ENCODE measurements at regions not wholly inside any gene's neighbourhood (a gene's known extent, or its start where the extent isn't known, plus 50 kb on each side); places are given as distances from the start of the nearest gene placed in this dataset.
A peak's percentile ranks its signal among the peaks of the same experiment; 100 is the strongest.

DNA sequence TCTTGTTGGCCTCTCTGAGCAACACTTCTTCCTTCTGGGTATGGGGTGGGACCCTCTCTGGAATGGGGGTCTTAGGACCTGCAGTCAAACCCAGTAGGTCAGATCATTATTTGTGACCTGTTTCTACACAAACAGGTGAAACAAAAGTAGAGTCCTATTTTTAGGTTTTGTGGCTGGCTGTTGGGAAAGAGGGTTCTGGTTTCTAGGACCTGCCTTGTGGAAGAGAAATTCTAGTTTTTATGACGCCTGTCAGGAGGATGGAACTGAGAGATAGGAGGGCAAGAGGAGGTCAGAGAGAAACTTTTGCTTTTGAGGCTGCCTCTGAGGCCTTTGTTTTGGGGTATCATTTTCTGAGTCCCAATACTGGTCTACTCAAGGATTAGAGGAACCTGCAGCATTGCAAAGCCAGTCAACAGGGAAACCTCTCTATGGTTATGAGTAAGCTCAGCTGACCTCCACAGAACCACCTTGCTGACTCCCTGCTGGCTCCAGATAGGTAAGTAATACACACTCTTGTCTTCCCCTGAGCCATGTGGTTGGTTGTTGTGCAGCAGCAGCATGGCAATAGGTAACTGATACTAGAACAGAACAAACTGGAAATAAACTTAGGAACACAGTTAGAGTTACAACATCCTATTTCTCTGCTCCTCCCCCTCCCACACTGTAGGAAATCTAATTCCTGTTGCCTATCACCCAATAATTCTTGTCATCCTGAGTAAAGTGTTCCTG is 114.7 kb upstream of the VCX3B start:
- H3K4me1 ChIP-seq, result no peaks in the 10 kb centered on the region
- no peaks in the 10 kb centered on the region for H3K9me3 ChIP-seq
- in situ Hi-C loops (cut with MboI; ENCODE audit: low pct_ligation_motif_present in 1 of 4, low pct_unique_long_range_greater_than_20kb in 1 of 4, low sequenced_read_pairs in 3 of 4) (no loop called here), intact Hi-C loops (cut with DNase I; ENCODE audit: low total_unique reads) (no loop called here)
- no peak overlapping the region for H3K4me3 ChIP-seq
- 54% methylated on average over 1 of the region's 1 CpG; no CpG with 5 or more reads in 1 of the 2 donors for WGBS, 2 donors (ENCODE audit: low coverage in 1 of 2)
- no peaks in the 10 kb centered on the region for H3K36me3 ChIP-seq
- DNase-seq, result no peak
- no peak overlapping the region for H3K27ac ChIP-seq
- no peaks in the 10 kb centered on the region for H3K27me3 ChIP-seq
- TF ChIP-seq POLR2A (IDR thresholded peaks at IDR 0.05) (no peak), POLR2AphosphoS5 (IDR thresholded peaks at IDR 0.05) (no peak), EP300 (IDR thresholded peaks at IDR 0.05; ENCODE audit: low read depth) (no peak)
- TF ChIP-seq, protein P1, sequence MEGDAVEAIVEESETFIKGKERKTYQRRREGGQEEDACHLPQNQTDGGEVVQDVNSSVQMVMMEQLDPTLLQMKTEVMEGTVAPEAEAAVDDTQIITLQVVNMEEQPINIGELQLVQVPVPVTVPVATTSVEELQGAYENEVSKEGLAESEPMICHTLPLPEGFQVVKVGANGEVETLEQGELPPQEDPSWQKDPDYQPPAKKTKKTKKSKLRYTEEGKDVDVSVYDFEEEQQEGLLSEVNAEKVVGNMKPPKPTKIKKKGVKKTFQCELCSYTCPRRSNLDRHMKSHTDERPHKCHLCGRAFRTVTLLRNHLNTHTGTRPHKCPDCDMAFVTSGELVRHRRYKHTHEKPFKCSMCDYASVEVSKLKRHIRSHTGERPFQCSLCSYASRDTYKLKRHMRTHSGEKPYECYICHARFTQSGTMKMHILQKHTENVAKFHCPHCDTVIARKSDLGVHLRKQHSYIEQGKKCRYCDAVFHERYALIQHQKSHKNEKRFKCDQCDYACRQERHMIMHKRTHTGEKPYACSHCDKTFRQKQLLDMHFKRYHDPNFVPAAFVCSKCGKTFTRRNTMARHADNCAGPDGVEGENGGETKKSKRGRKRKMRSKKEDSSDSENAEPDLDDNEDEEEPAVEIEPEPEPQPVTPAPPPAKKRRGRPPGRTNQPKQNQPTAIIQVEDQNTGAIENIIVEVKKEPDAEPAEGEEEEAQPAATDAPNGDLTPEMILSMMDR (IDR thresholded peaks at IDR 0.05), result no peak

DNA sequence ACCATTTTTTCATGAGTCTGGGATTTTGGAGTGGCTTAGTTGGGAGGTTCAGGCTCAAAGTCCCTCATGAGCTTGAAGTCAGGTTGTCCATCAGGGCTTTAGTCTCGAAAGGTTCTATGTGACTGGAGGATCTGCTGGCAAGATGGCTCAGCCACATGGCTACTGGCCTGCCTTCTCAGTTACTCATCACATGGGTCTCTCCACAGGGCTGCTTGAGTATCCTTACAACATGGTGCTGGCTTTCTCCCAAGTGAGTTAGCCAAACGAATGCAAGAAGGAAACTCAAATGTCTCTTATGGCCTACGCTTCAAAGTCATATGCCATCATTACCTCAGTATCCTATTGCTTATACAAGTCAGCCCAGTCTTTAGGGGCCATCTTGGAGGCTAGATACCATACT is 106.3 kb upstream of the VCX3B start:
- WGBS, 2 donors (ENCODE audit: low coverage in 1 of 2), result 76 to 100% methylated on average over 1 to 3 of the region's 3 CpGs
- in situ Hi-C loops (cut with MboI; ENCODE audit: low pct_ligation_motif_present in 1 of 4, low pct_unique_long_range_greater_than_20kb in 1 of 4, low sequenced_read_pairs in 3 of 4), result no loop called here

DNA sequence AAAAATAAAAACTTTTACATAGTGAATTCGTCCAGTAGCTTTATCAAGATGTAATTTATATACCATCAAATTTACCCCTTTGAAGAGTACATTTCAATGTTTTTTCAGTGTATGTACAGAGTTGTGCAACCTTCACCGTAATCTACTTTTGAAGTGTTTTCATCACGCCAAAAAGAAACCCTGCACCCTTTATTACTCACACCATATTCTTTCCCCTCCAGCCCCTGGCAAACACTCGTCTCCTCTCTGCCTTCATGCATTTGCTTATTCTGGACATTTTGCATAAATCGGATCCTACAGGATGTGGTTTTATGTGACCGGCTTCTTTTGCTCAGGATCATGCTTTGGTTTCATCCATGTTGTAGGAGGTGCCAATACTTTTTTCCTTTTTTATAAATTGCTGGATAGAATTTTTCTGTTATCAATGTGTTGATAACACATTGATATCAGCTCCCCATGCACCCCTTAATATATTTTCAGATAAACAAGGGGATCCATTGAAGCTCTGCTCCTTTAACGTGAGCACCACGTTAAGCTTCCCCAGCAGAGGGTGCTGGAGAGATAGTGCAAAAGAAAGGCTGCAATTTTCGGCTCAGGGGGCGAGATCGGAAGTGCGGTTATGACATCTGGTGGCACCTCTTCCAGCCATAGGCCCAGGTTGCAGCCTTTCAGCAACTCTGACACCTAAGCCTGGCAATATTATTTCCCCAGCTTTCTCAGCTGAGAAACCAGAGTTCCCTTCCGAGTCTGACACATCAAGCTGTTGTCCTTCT is 100.1 kb upstream of the VCX3B start:
- DNase-seq, result no peak
- no peaks in the 10 kb centered on the region for H3K4me1 ChIP-seq
- no peak for TF ChIP-seq EP300 (IDR thresholded peaks at IDR 0.05; ENCODE audit: low read depth)
- TF ChIP-seq, protein P1 (IDR thresholded peaks at IDR 0.05), result peak in 2 of 5 experiments; percentile 5 to 12
- no peaks in the 10 kb centered on the region for H3K27me3 ChIP-seq
- in situ Hi-C loops (cut with MboI; ENCODE audit: low pct_ligation_motif_present in 1 of 4, low pct_unique_long_range_greater_than_20kb in 1 of 4, low sequenced_read_pairs in 3 of 4), result no loop called here
- no peaks in the 10 kb centered on the region for H3K9me3 ChIP-seq
- intact Hi-C loops (cut with DNase I; ENCODE audit: low total_unique reads), result no loop called here
- WGBS, 2 donors (ENCODE audit: low coverage in 1 of 2), result 54 to 63% methylated on average over 5 to 13 of the region's 13 CpGs
- no peak overlapping the region for H3K4me3 ChIP-seq
- no peaks in the 10 kb centered on the region for H3K36me3 ChIP-seq
- no peak overlapping the region for H3K27ac ChIP-seq

More for the DNA sequence above, 106.3 kb upstream of the VCX3B start:
- Histone ChIP-seq H3K4me1 (no peaks in the 10 kb centered on the region), H3K9me3 (no peaks in the 10 kb centered on the region), H3K4me3 (no peak overlapping the region), H3K27ac (no peak overlapping the region), H3K27me3 (no peaks in the 10 kb centered on the region), H3K36me3 (no peaks in the 10 kb centered on the region)
- DNase-seq, result no peak
- TF ChIP-seq POLR2AphosphoS5 (IDR thresholded peaks at IDR 0.05), result no peak
- no peak for TF ChIP-seq EP300 (IDR thresholded peaks at IDR 0.05; ENCODE audit: low read depth)
- TF ChIP-seq POLR2A (IDR thresholded peaks at IDR 0.05), result no peak
- intact Hi-C loops (cut with DNase I; ENCODE audit: low total_unique reads), result no loop called here

DNA sequence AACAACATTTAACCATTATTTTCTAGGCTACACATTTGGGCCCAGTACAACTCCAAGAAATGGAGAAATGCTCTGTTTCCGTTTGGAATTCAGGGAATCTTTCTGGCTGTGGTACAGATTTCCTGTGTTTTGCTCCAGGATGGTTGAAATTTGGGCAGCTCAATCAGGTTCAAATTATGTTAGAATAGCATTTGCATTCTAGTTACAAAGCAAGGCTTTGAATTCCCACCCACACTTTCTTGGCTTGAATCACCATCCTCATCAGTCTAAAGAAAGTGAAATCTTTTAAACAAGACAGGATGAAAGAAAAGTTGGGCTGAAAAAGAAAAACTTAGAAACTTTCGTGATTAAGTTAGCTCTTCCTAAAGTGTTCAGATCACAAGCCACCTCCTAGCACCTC is 98.1 kb upstream of the VCX3B start:
- Histone ChIP-seq H3K4me3 (no peak overlapping the region), H3K9me3 (no peaks in the 10 kb centered on the region), H3K27ac (no peak overlapping the region), H3K27me3 (no peaks in the 10 kb centered on the region), H3K36me3 (no peaks in the 10 kb centered on the region), H3K4me1 (no peaks in the 10 kb centered on the region)
- TF ChIP-seq POLR2AphosphoS5 (IDR thresholded peaks at IDR 0.05) (no peak), POLR2A (IDR thresholded peaks at IDR 0.05) (no peak), EP300 (IDR thresholded peaks at IDR 0.05; ENCODE audit: low read depth) (no peak)
- TF ChIP-seq, protein P1 (IDR thresholded peaks at IDR 0.05), result no peak
- 66 to 69% methylated on average over 2 of the region's 2 CpGs for WGBS, 2 donors (ENCODE audit: low coverage in 1 of 2)
- intact Hi-C loops (cut with DNase I; ENCODE audit: low total_unique reads) (no loop called here), in situ Hi-C loops (cut with MboI; ENCODE audit: low pct_ligation_motif_present in 1 of 4, low pct_unique_long_range_greater_than_20kb in 1 of 4, low sequenced_read_pairs in 3 of 4) (no loop called here)
- DNase-seq, result no peak

Data from transverse colon (tissue), 4 donors.